ENCODE measurements at regions not wholly inside any gene's neighbourhood (a gene's known extent, or its start where the extent isn't known, plus 50 kb on each side); places are given as distances from the start of the nearest gene placed in this dataset.

- TF ChIP-seq, protein P1, sequence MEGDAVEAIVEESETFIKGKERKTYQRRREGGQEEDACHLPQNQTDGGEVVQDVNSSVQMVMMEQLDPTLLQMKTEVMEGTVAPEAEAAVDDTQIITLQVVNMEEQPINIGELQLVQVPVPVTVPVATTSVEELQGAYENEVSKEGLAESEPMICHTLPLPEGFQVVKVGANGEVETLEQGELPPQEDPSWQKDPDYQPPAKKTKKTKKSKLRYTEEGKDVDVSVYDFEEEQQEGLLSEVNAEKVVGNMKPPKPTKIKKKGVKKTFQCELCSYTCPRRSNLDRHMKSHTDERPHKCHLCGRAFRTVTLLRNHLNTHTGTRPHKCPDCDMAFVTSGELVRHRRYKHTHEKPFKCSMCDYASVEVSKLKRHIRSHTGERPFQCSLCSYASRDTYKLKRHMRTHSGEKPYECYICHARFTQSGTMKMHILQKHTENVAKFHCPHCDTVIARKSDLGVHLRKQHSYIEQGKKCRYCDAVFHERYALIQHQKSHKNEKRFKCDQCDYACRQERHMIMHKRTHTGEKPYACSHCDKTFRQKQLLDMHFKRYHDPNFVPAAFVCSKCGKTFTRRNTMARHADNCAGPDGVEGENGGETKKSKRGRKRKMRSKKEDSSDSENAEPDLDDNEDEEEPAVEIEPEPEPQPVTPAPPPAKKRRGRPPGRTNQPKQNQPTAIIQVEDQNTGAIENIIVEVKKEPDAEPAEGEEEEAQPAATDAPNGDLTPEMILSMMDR (IDR thresholded peaks at IDR 0.05) = no peak
- no peak for TF ChIP-seq POLR2A (IDR thresholded peaks at IDR 0.05)
Observed at GRCh38 chr7:22060863-22061262, 115.2 kb upstream of the CDCA7L start.

Data from testis (tissue), 2 donors.